ENCODE measurements at regions not wholly inside any gene's neighbourhood (a gene's known extent, or its start where the extent isn't known, plus 50 kb on each side); places are given as distances from the start of the nearest gene placed in this dataset.

- no peak for DNase-seq (ENCODE audit: low spot score in 2 of 2)
- no peak overlapping the region for H3K4me3 ChIP-seq (ENCODE audit: low read depth, poor library complexity, severe bottlenecking)
- 86 to 89% methylated on average over 12 of the region's 12 CpGs for WGBS, 2 donors
- no peak for TF ChIP-seq POLR2A (IDR thresholded peaks at IDR 0.05)
- TF ChIP-seq CTCF (IDR thresholded peaks at IDR 0.05), result no peak
- intact Hi-C loops (cut with DNase I; ENCODE audit: low total_unique reads), result no loop called here
These were observed 243.0 kb upstream of the MKI67 start for GRCh38 chr10:128369101-128369650.

- H3K4me3 ChIP-seq (ENCODE audit: low read depth, poor library complexity, severe bottlenecking), result no peak overlapping the region
- intact Hi-C loops (cut with DNase I; ENCODE audit: low total_unique reads), result no loop called here
- DNase-seq (ENCODE audit: low spot score in 2 of 2), result no peak
- no peak for TF ChIP-seq CTCF (IDR thresholded peaks at IDR 0.05)
- no peak for TF ChIP-seq POLR2A (IDR thresholded peaks at IDR 0.05)
- 80 to 90% methylated on average over 9 of the region's 9 CpGs for WGBS, 2 donors
These were observed 247.0 kb upstream of the MKI67 start for GRCh38 chr10:128373071-128373749.

GRCh38 chr10:128373831-128374230 is 247.6 kb upstream of the MKI67 start:
- intact Hi-C loops (cut with DNase I; ENCODE audit: low total_unique reads), result no loop called here
- no peak overlapping the region for H3K4me3 ChIP-seq (ENCODE audit: low read depth, poor library complexity, severe bottlenecking)
- no peak for DNase-seq (ENCODE audit: low spot score in 2 of 2)
- TF ChIP-seq CTCF (IDR thresholded peaks at IDR 0.05) (no peak), POLR2A (IDR thresholded peaks at IDR 0.05) (no peak)
- 89 to 91% methylated on average over 7 of the region's 7 CpGs for WGBS, 2 donors

DNA sequence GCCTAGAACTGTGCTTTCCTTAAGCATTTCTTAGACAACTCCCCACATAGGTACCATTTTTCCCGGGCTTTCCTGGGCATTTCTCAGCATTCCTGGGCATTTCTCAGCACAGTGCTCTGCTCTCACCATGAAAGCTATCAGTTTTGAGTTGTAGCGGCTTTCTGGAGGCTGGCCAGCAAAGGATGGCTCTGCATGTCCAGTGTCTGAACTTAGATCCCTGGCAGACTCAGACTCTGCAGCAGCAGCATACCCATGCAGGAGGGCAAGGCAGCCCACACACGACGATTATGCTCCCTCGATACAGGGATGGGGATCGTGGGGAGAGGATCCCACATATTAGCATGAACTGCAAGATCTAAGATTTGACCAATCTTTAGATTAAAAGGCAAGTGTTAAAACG is 248.9 kb upstream of the MKI67 start:
- TF ChIP-seq POLR2A (IDR thresholded peaks at IDR 0.05), result no peak
- no peak for TF ChIP-seq CTCF (IDR thresholded peaks at IDR 0.05)
- H3K4me3 ChIP-seq (ENCODE audit: low read depth, poor library complexity, severe bottlenecking), result no peak overlapping the region
- peak in 1 of 2 donors; percentile 68 for DNase-seq (ENCODE audit: low spot score in 2 of 2)
- 79 to 80% methylated on average over 7 of the region's 7 CpGs for WGBS, 2 donors
- intact Hi-C loops (cut with DNase I; ENCODE audit: low total_unique reads), result no loop called here

GRCh38 chr10:128377364-128377987 is 251.3 kb upstream of the MKI67 start:
- TF ChIP-seq POLR2A (IDR thresholded peaks at IDR 0.05) (no peak), CTCF (IDR thresholded peaks at IDR 0.05) (no peak)
- intact Hi-C loops (cut with DNase I; ENCODE audit: low total_unique reads), result no loop called here
- H3K4me3 ChIP-seq (ENCODE audit: low read depth, poor library complexity, severe bottlenecking), result no peak overlapping the region
- 61 to 67% methylated on average over 9 of the region's 9 CpGs for WGBS, 2 donors
- peak in 1 of 2 donors; percentile 14 for DNase-seq (ENCODE audit: low spot score in 2 of 2)

All from lower leg skin (tissue), 4 donors.